ENCODE measurements at regions not wholly inside any gene's neighbourhood (a gene's known extent, or its start where the extent isn't known, plus 50 kb on each side); places are given as distances from the start of the nearest gene placed in this dataset.
"Not testable (repeated sequence)": the region's sequence is repeated elsewhere in the genome, so short reads cannot be mapped to it uniquely, and the experiment has no call there.

GRCh38 chr5:145465474-145466263 lies 369.5 kb downstream of the PRELID2 start:
- DNase-seq (ENCODE audit: low read depth): no peak
- H3K4me3 ChIP-seq (ENCODE audit: low read depth, low read length): no peak overlapping the region
- TF ChIP-seq POLR2A (IDR thresholded peaks at IDR 0.05; ENCODE audit: extremely low read depth, insufficient read length): no peak

- TF ChIP-seq MAX (IDR thresholded peaks at IDR 0.05; ENCODE audit: low read depth, low read length): no peak
- TF ChIP-seq MYC (IDR thresholded peaks at IDR 0.05; ENCODE audit: low read depth, low read length): no peak
- TF ChIP-seq POLR2A (IDR thresholded peaks at IDR 0.05; ENCODE audit: extremely low read depth, insufficient read length): no peak
- no peak for TF ChIP-seq CTCF (IDR thresholded peaks at IDR 0.05; ENCODE audit: low read depth, low read length)
- no peak for DNase-seq (ENCODE audit: low read depth)
- H3K4me3 ChIP-seq (ENCODE audit: low read depth, low read length): no peak overlapping the region
Measured at GRCh38 chr5:145464171-145464570, 371.0 kb downstream of the PRELID2 start.

- no peak for DNase-seq (ENCODE audit: low read depth)
- H3K4me3 ChIP-seq (ENCODE audit: low read depth, low read length): no peak overlapping the region
- TF ChIP-seq MYC (IDR thresholded peaks at IDR 0.05; ENCODE audit: low read depth, low read length) (no peak), POLR2A (IDR thresholded peaks at IDR 0.05; ENCODE audit: extremely low read depth, insufficient read length) (no peak), CTCF (IDR thresholded peaks at IDR 0.05; ENCODE audit: low read depth, low read length) (no peak), MAX (IDR thresholded peaks at IDR 0.05; ENCODE audit: low read depth, low read length) (no peak)
Measured at GRCh38 chr5:145463634-145464033, 371.5 kb downstream of the PRELID2 start.

GRCh38 chr5:145462525-145462924 lies 372.6 kb downstream of the PRELID2 start:
- TF ChIP-seq POLR2A (IDR thresholded peaks at IDR 0.05; ENCODE audit: extremely low read depth, insufficient read length) (no peak), MYC (IDR thresholded peaks at IDR 0.05; ENCODE audit: low read depth, low read length) (no peak), MAX (IDR thresholded peaks at IDR 0.05; ENCODE audit: low read depth, low read length) (no peak), CTCF (IDR thresholded peaks at IDR 0.05; ENCODE audit: low read depth, low read length) (no peak)
- DNase-seq (ENCODE audit: low read depth): no peak
- no peak overlapping the region for H3K4me3 ChIP-seq (ENCODE audit: low read depth, low read length)

- TF ChIP-seq MYC (IDR thresholded peaks at IDR 0.05; ENCODE audit: low read depth, low read length): no peak
- no peak overlapping the region for H3K4me3 ChIP-seq (ENCODE audit: low read depth, low read length)
- no peak for DNase-seq (ENCODE audit: low read depth)
Measured at GRCh38 chr5:145450286-145450885, 384.8 kb downstream of the PRELID2 start.

GRCh38 chr5:145449794-145450193 lies 385.3 kb downstream of the PRELID2 start:
- DNase-seq (ENCODE audit: low read depth): no peak

GRCh38 chr5:145446875-145447274 lies 388.3 kb downstream of the PRELID2 start:
- not testable (repeated sequence) for DNase-seq (ENCODE audit: low read depth); H3K4me3 ChIP-seq (ENCODE audit: low read depth, low read length)

More at GRCh38 chr5:145449794-145450193, 385.3 kb downstream of the PRELID2 start:
- no peak overlapping the region for H3K4me3 ChIP-seq (ENCODE audit: low read depth, low read length)
- TF ChIP-seq MAX (IDR thresholded peaks at IDR 0.05; ENCODE audit: low read depth, low read length) (no peak), MYC (IDR thresholded peaks at IDR 0.05; ENCODE audit: low read depth, low read length) (no peak), CTCF (IDR thresholded peaks at IDR 0.05; ENCODE audit: low read depth, low read length) (no peak), POLR2A (IDR thresholded peaks at IDR 0.05; ENCODE audit: extremely low read depth, insufficient read length) (no peak)

Measured in NB4 (cell line).